SK-N-MC (cell line): ENCODE measurements at regions not wholly inside any gene's neighbourhood (a gene's known extent, or its start where the extent isn't known, plus 50 kb on each side); places are given as distances from the start of the nearest gene placed in this dataset.

ENCODE experiments used
- DNase-seq: peaks from one replicate; pipeline ENCODE4 v3.0.0-alpha.2; 2011; ENCODE audit warnings: low read depth, low spot score
- H3K27ac ChIP-seq: fragments of 200-600 bp; sonication (generic); 2 replicates; pipeline ENCODE4 v1.5.1; 2016; ENCODE audit warnings: mixed run types
- H3K36me3 ChIP-seq: fragments of 200-600 bp; sonication (generic); 2 replicates; pipeline ENCODE4 v1.6.1; 2017; ENCODE audit warnings: antibody characterized with exemption, low read length, mixed read lengths; ENCODE audit not compliant: insufficient read depth
- H3K4me3 ChIP-seq: fragments of 200-600 bp; sonication (generic); 2 replicates; pipeline ENCODE4 v1.5.1; 2016
- H3K9ac ChIP-seq: fragments of 200-600 bp; sonication (generic); 2 replicates; pipeline ENCODE4 v1.8.0; 2017; ENCODE audit warnings: mixed run types, mixed read lengths; ENCODE audit not compliant: insufficient read length
- H3K9me3 ChIP-seq: fragments of 200-600 bp; sonication (generic); 2 replicates; pipeline ENCODE4 v1.6.1; 2017; ENCODE audit warnings: low read depth, mild to moderate bottlenecking, antibody characterized with exemption, low read length, moderate library complexity, mixed read lengths
- EZH2 ChIP-seq: fragments of 200-600 bp; sonication (generic); IDR thresholded peaks from one replicate; pipeline ENCODE4 v1.6.1; 2017; ENCODE audit warnings: antibody characterized with exemption
- FOXP2 ChIP-seq: optimal IDR thresholded peaks from 2 replicates; pipeline ENCODE3; 2011; ENCODE audit warnings: mild to moderate bottlenecking, moderate library complexity; ENCODE audit not compliant: insufficient read depth; ENCODE audit errors: extremely low read length, control extremely low read depth
- POLR2AphosphoS5 ChIP-seq: IDR thresholded peaks from 2 replicates; pipeline ENCODE4 v1.6.1; 2012; ENCODE audit warnings: mild to moderate bottlenecking, low read depth, low read length, borderline replicate concordance

DNA sequence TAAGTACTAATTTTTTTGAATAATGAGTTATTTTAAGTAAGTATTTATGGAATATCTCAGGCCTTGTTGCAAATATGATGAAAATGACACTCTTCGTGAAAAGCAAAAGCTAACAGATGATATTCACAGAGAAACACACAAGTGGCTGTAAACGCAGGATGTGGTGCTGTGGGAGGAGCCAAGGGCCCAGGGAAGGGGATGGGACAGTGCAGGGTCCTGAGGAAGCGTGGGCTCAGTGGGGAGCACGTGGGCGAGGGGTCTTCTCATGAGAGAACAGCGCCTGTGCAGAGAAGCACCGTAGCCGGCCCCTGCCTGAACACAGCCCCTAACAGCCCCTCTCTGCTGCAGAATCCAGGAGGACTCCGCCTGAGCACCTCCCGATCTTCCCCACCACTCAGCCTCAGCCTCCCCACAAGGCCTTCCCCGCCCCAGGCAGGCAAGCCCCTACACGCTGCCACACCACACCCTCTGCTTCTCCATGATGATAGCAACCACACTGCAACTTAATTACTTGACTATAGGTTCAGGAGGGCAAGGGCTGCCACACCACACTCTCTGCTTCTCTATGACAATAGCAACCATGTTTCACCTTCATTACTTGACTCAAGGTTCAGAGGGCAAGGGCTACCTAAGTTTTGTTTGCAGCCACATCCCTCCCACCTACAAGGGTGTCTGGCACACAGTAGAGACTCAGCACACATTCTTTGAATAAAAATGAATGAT lies 152.6 kb upstream of the RNF32 start:
- no peaks in the 10 kb centered on the region for H3K9me3 ChIP-seq
- no peak overlapping the region for H3K9ac ChIP-seq
- no peak for DNase-seq
- H3K36me3 ChIP-seq, result no peaks in the 10 kb centered on the region
- H3K27ac ChIP-seq, result no peak overlapping the region
- TF ChIP-seq POLR2AphosphoS5, result no peak
- TF ChIP-seq FOXP2, result no peak
- no peak for TF ChIP-seq EZH2
- H3K4me3 ChIP-seq, result no peak overlapping the region

DNA sequence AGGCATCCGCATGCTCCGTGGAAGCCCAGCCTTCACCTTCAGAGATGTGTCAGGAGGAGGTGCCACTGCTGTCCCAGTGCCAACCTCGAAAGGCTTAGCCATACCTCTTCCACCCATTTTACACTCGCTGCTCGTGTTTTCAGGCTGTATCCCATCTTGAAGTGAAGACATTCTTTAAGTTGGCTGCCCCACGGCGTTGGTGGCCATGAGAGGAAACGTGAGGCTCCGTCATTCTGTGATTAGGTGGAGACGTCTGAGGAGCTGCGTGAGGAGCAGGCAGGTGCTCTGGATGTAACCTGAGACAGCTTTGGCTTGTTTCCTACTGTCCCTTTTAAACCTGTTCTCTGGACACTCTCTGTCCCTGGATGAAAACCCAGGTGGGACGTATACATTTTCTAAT lies 159.9 kb upstream of the RNF32 start:
- no peak for TF ChIP-seq FOXP2
- TF ChIP-seq POLR2AphosphoS5, result no peak
- TF ChIP-seq EZH2, result no peak
- Histone ChIP-seq H3K27ac (no peak overlapping the region), H3K36me3 (no peaks in the 10 kb centered on the region), H3K4me3 (no peak overlapping the region), H3K9me3 (no peaks in the 10 kb centered on the region), H3K9ac (no peak overlapping the region)
- DNase-seq, result no peak

GRCh38 chr7:156479596-156479995 lies 161.0 kb upstream of the RNF32 start:
- no peak for TF ChIP-seq FOXP2
- TF ChIP-seq EZH2, result no peak
- TF ChIP-seq POLR2AphosphoS5, result no peak
- H3K27ac ChIP-seq, result no peak overlapping the region
- H3K9me3 ChIP-seq, result no peaks in the 10 kb centered on the region
- H3K36me3 ChIP-seq, result no peaks in the 10 kb centered on the region
- H3K9ac ChIP-seq, result no peak overlapping the region
- no peak overlapping the region for H3K4me3 ChIP-seq
- DNase-seq, result no peak

GRCh38 chr7:156478486-156478885 lies 162.1 kb upstream of the RNF32 start:
- H3K36me3 ChIP-seq, result no peaks in the 10 kb centered on the region
- no peak for DNase-seq
- H3K9me3 ChIP-seq, result no peaks in the 10 kb centered on the region
- no peak for TF ChIP-seq POLR2AphosphoS5
- no peak for TF ChIP-seq EZH2
- TF ChIP-seq FOXP2, result no peak
- no peak overlapping the region for H3K9ac ChIP-seq
- H3K4me3 ChIP-seq, result no peak overlapping the region
- H3K27ac ChIP-seq, result no peak overlapping the region

- H3K9me3 ChIP-seq, result no peaks in the 10 kb centered on the region
- no peak overlapping the region for H3K9ac ChIP-seq
- no peaks in the 10 kb centered on the region for H3K36me3 ChIP-seq
- TF ChIP-seq POLR2AphosphoS5 (no peak), FOXP2 (no peak), EZH2 (no peak)
- H3K27ac ChIP-seq, result no peak overlapping the region
- H3K4me3 ChIP-seq, result no peak overlapping the region
- DNase-seq, result no peak
These were observed 164.9 kb upstream of the RNF32 start for GRCh38 chr7:156475666-156476065.

- Histone ChIP-seq H3K36me3 (no peaks in the 10 kb centered on the region), H3K4me3 (no peak overlapping the region), H3K9me3 (no peaks in the 10 kb centered on the region), H3K9ac (no peak overlapping the region), H3K27ac (no peak overlapping the region)
- no peak for TF ChIP-seq EZH2
- no peak for DNase-seq
These were observed 165.4 kb upstream of the RNF32 start for GRCh38 chr7:156475179-156475578.

DNA sequence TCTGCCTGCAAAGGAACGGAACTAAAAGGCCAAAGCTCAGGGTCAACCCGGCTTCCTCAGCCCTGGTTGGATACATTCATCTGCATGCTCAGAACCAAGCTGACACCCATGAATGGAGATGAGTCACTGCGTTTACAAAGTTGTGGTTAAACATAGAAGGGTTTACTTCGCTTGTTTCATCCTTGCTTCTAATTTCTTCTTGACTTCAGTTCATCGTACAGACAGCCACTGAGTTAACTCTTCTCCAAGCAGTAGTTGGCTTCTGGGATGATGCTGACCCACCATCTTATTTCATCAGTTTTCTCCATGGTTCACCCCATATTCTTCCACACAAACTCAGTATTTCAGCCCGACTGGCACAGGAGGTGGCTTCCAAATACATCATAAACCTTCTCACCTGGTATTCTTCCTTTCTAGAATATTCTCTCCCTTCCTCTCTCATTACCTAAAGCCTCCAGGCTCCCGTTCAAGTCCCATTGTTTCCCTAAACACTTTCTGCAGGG lies 166.3 kb upstream of the RNF32 start:
- TF ChIP-seq FOXP2 (no peak), POLR2AphosphoS5 (no peak), EZH2 (no peak)
- Histone ChIP-seq H3K36me3 (no peaks in the 10 kb centered on the region), H3K9ac (no peak overlapping the region), H3K9me3 (no peaks in the 10 kb centered on the region), H3K4me3 (no peak overlapping the region), H3K27ac (no peak overlapping the region)
- DNase-seq, result no peak

DNA sequence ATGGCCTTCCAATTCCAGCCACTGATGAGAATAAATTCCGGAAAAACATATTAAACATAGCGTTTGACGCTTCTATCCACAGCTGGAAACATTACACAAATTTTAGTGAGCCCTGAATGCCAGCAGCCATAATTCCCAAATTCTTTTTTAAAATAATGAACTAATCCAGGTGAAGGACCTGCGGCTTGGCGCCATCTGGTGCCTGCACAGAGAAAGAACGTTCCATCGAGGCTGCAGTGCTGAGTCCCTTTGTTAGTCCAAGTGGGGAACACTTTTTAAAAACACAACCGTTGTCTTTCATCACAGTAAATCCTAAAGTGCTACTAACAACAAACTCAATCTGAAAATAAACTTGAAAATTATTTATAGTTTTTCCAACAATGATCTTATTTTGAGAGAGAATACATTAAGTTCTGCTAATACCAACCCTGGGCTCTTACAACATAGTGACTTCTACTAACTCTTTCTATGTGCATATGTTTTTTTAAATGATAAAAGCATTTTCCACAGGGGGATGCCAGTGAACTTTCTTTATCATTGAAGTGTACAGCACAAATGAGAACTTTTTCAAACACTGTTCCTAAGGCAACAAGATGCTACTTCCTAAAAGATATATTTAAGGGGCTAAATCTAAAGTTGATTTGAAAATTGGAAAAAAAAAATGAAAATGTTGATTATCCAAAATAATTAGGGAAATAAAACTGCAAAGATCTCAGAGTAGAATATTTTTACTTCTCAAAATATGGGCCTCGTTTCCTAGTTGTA lies 166.9 kb upstream of the RNF32 start:
- H3K9me3 ChIP-seq, result no peaks in the 10 kb centered on the region
- H3K36me3 ChIP-seq, result no peaks in the 10 kb centered on the region
- DNase-seq, result no peak
- TF ChIP-seq EZH2 (no peak), POLR2AphosphoS5 (no peak), FOXP2 (no peak)
- H3K27ac ChIP-seq, result no peak overlapping the region
- H3K9ac ChIP-seq, result no peak overlapping the region
- no peak overlapping the region for H3K4me3 ChIP-seq

- Histone ChIP-seq H3K27ac (no peak overlapping the region), H3K9me3 (no peaks in the 10 kb centered on the region), H3K9ac (no peak overlapping the region), H3K36me3 (no peaks in the 10 kb centered on the region), H3K4me3 (no peak overlapping the region)
- DNase-seq, result no peak
- TF ChIP-seq EZH2, result no peak
- TF ChIP-seq POLR2AphosphoS5, result no peak
- TF ChIP-seq FOXP2, result no peak
These were observed 168.3 kb upstream of the RNF32 start for GRCh38 chr7:156472267-156472666.
